MM.1S (cell line): ENCODE measurements at regions not wholly inside any gene's neighbourhood (a gene's known extent, or its start where the extent isn't known, plus 50 kb on each side); places are given as distances from the start of the nearest gene placed in this dataset.

Experiments used
- DNase-seq: peaks from one replicate; pipeline ENCODE4 v3.0.0-alpha.2; 2015
- H2AFZ ChIP-seq: fragments of 300-600 bp; sonication (generic); 2 replicates; pipeline ENCODE4 v1.6.0; 2016; ENCODE audit warnings: antibody characterized with exemption, low read length
- H3F3A ChIP-seq: fragments of 300-600 bp; sonication (generic); 2 replicates; pipeline ENCODE4 v1.6.1; 2016; ENCODE audit warnings: mild to moderate bottlenecking, antibody characterized with exemption, low read length, moderate library complexity, mixed read lengths; ENCODE audit not compliant: insufficient read depth
- H3K27ac ChIP-seq: fragments of 300-600 bp; sonication (generic); 2 replicates; pipeline ENCODE4 v1.5.1; 2016; ENCODE audit warnings: mild to moderate bottlenecking, low read length
- H3K27me3 ChIP-seq: fragments of 300-600 bp; sonication (generic); replicated peaks from 2 replicates; pipeline ENCODE4 v1.6.0; 2016; ENCODE audit warnings: low read length; ENCODE audit not compliant: insufficient read depth
- H3K36me3 ChIP-seq: fragments of 300-600 bp; sonication (generic); replicated peaks from 2 replicates; pipeline ENCODE4 v1.6.1; 2016; ENCODE audit warnings: mild to moderate bottlenecking, low read length, mixed read lengths; ENCODE audit not compliant: insufficient read depth
- H3K4me1 ChIP-seq: fragments of 300-600 bp; sonication (generic); 2 replicates; pipeline ENCODE4 v1.6.1; 2016; ENCODE audit warnings: low read length, mixed read lengths
- H3K4me2 ChIP-seq: fragments of 300-600 bp; sonication (generic); 2 replicates; pipeline ENCODE4 v1.6.0; 2016; ENCODE audit warnings: low read depth, low read length
- H3K4me3 ChIP-seq: fragments of 300-600 bp; sonication (generic); 2 replicates; pipeline ENCODE4 v1.5.1; 2016; ENCODE audit warnings: low read length, mixed read lengths
- H3K79me2 ChIP-seq: fragments of 300-600 bp; sonication (generic); 2 replicates; pipeline ENCODE4 v1.6.1; 2016; ENCODE audit warnings: mixed run types, low read length, mixed read lengths
- H3K9ac ChIP-seq: fragments of 300-600 bp; sonication (generic); 2 replicates; pipeline ENCODE4 v1.6.1; 2016; ENCODE audit warnings: low read length, mixed read lengths
- H3K9me2 ChIP-seq: fragments of 300-600 bp; sonication (generic); replicated peaks from 2 replicates; pipeline ENCODE4 v1.6.1; 2016; ENCODE audit warnings: mild to moderate bottlenecking, low read length, mixed read lengths; ENCODE audit not compliant: insufficient read depth
- H3K9me3 ChIP-seq: fragments of 300-600 bp; sonication (generic); replicated peaks from 2 replicates; pipeline ENCODE4 v1.6.1; 2016; ENCODE audit warnings: mild to moderate bottlenecking, low read length, mixed read lengths; ENCODE audit not compliant: insufficient read depth
- H4K20me1 ChIP-seq: fragments of 300-600 bp; sonication (generic); 2 replicates; pipeline ENCODE4 v1.6.1; 2016; ENCODE audit warnings: mild to moderate bottlenecking, low read length, moderate library complexity, mixed read lengths; ENCODE audit not compliant: insufficient read depth
- EZH2 ChIP-seq: fragments of 300-600 bp; sonication (generic); optimal IDR thresholded peaks from 2 replicates; pipeline ENCODE3; 2017; ENCODE audit warnings: low read depth, mild to moderate bottlenecking, antibody characterized with exemption, low read length, mixed read lengths
- EZH2phosphoT487 ChIP-seq: fragments of 300-600 bp; sonication (generic); IDR thresholded peaks from 2 replicates; pipeline ENCODE4 v1.6.1; 2018; ENCODE audit warnings: antibody characterized with exemption, low read length
- TF ChIP-seq, protein P1 (sequence below): fragments of 300-600 bp; sonication (generic); IDR thresholded peaks from 2 replicates; pipeline ENCODE4 v1.5.1; 2016; ENCODE audit warnings: antibody characterized with exemption, low read length, mixed read lengths

DNA sequence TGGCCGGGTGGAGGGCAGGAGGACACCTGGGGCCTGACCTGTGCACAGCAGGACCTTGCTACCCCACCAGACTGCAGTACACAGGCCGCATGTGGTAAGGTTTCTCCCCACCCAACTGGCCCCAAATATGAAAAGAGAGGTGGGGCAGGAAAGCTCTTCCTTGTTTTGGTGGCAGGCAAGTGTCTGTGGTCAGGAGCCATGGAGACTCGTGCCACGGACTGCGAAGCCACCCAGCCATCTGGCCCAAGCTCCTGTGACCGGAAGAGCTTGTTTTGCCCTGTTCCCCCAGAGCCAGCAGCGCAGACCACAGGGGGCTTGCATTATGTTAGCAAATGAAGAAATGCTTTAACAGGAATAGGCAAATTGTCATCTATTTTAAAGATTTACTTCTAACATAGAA, 54.9 kb downstream of the OLIG1 start:
- no peaks in the 10 kb centered on the region for H3K9me2 ChIP-seq
- no peak for DNase-seq
- H3K4me3 ChIP-seq: no peak overlapping the region
- no peak overlapping the region for H3K4me2 ChIP-seq
- no peaks in the 10 kb centered on the region for H3K27me3 ChIP-seq
- TF ChIP-seq, protein P1, sequence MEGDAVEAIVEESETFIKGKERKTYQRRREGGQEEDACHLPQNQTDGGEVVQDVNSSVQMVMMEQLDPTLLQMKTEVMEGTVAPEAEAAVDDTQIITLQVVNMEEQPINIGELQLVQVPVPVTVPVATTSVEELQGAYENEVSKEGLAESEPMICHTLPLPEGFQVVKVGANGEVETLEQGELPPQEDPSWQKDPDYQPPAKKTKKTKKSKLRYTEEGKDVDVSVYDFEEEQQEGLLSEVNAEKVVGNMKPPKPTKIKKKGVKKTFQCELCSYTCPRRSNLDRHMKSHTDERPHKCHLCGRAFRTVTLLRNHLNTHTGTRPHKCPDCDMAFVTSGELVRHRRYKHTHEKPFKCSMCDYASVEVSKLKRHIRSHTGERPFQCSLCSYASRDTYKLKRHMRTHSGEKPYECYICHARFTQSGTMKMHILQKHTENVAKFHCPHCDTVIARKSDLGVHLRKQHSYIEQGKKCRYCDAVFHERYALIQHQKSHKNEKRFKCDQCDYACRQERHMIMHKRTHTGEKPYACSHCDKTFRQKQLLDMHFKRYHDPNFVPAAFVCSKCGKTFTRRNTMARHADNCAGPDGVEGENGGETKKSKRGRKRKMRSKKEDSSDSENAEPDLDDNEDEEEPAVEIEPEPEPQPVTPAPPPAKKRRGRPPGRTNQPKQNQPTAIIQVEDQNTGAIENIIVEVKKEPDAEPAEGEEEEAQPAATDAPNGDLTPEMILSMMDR: no peak
- TF ChIP-seq EZH2phosphoT487: no peak
- no peak for TF ChIP-seq EZH2
- H2AFZ ChIP-seq: no peak overlapping the region
- no peaks in the 10 kb centered on the region for H3K36me3 ChIP-seq
- H4K20me1 ChIP-seq: no peaks in the 10 kb centered on the region
- H3K9me3 ChIP-seq: no peaks in the 10 kb centered on the region
- H3K27ac ChIP-seq: no peak overlapping the region
- H3K79me2 ChIP-seq: no peaks in the 10 kb centered on the region
- H3K9ac ChIP-seq: no peak overlapping the region
- H3K4me1 ChIP-seq: no peaks in the 10 kb centered on the region
- no peaks in the 10 kb centered on the region for H3F3A ChIP-seq

DNA sequence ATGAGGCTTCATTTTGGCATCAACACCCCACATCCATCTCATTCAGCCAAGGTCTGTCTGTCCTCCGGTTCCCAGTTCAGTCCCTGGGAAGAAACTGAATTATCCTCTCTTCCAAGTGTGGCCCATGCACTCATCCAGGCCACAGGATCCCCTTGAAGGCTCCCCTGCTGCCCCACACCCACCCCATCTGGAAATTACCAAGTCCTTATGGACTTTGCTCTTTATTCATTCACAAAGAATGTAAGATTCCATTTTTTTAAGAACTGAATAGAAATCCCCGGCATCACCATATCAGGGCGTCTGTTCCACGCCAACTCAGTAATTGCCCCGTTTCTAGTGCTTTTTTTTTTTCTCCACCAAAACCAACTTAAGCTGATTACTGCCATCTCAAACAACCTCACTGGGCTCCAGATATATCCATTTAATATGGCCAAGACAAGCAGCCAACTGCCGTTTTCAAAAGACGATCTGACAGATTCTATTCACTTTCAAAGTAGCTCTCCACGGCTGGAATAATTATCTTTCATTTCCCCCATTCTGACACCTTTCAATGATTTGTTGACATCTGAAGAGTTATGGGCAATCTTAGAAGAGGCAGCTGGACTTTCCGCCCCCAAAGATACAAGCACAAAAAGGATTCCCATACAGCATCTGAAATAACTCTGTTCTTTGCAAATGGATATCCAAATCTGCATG, 55.9 kb downstream of the OLIG1 start:
- Histone ChIP-seq H3K9me2 (no peaks in the 10 kb centered on the region), H4K20me1 (no peaks in the 10 kb centered on the region), H3K9ac (no peak overlapping the region), H3K4me1 (no peaks in the 10 kb centered on the region), H3K79me2 (no peaks in the 10 kb centered on the region), H3K36me3 (no peaks in the 10 kb centered on the region), H2AFZ (no peak overlapping the region), H3F3A (no peaks in the 10 kb centered on the region), H3K27me3 (no peaks in the 10 kb centered on the region), H3K27ac (no peak overlapping the region), H3K9me3 (no peaks in the 10 kb centered on the region), H3K4me3 (no peak overlapping the region), H3K4me2 (no peak overlapping the region)
- no peak for DNase-seq
- no peak for TF ChIP-seq EZH2
- TF ChIP-seq, protein P1: no peak
- TF ChIP-seq EZH2phosphoT487: no peak

DNA sequence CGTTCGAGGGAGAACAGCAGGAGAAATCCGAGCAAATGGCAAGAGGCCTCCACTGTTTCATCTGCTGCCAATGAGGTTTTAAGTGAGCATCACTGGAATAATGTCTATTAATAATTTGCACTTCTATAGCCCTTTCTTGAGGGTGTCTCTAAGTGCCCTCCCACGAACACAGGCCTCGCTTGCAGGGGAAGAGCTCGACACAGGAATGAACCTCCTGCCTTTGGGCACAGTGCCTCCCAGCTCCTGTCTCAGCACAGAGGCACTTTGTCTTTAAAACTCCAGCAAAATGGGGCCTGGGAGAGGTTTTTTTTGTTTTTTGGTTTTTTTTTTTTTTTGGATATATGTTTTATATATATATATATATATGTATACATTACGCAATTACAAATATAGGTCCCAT, 56.6 kb downstream of the OLIG1 start:
- Histone ChIP-seq H3K27me3 (no peaks in the 10 kb centered on the region), H3K9ac (no peak overlapping the region), H3K36me3 (no peaks in the 10 kb centered on the region), H3K9me3 (no peaks in the 10 kb centered on the region), H3K9me2 (no peaks in the 10 kb centered on the region), H3K27ac (no peak overlapping the region), H3K4me3 (no peak overlapping the region), H3F3A (no peaks in the 10 kb centered on the region), H4K20me1 (no peaks in the 10 kb centered on the region), H3K79me2 (no peaks in the 10 kb centered on the region), H3K4me1 (no peaks in the 10 kb centered on the region), H2AFZ (no peak overlapping the region), H3K4me2 (no peak overlapping the region)
- no peak for DNase-seq
- TF ChIP-seq, protein P1: no peak
- TF ChIP-seq EZH2: no peak
- TF ChIP-seq EZH2phosphoT487: no peak
